Activated CD8-positive, alpha-beta memory T cell treated with anti-CD3 and anti-CD28 coated beads, Interleukin-2, amount 10 ng/mL, durations not matched to agents 7 days and 5 days (primary cell): ENCODE measurements at regions not wholly inside any gene's neighbourhood (a gene's known extent, or its start where the extent isn't known, plus 50 kb on each side); places are given as distances from the start of the nearest gene placed in this dataset.

ENCODE experiments used
- ATAC-seq: fragments of 150-1000 bp; cut with Tn5 transposase; one replicate; pipeline ENCODE4 v1.10.0; 2021; ENCODE audit warnings: moderate library complexity
- CTCF ChIA-PET: fragments of 350-600 bp; sonication (Branson Sonifier 250); formaldehyde crosslinking; loops from one replicate; lab custom pipeline; 2021; ENCODE audit warnings: antibody characterized with exemption; lab: Charles Lee
- DNase-seq: peaks from one replicate; pipeline ENCODE4 v3.0.0-alpha.2; 2020
- H3K27ac Mint-ChIP-seq: one replicate; pipeline ENCODE4 v1.8.0; 2021; ENCODE audit warnings: mild to moderate bottlenecking, mixed read lengths
- H3K27me3 Mint-ChIP-seq: one replicate; pipeline ENCODE4 v1.8.0; 2021; ENCODE audit warnings: mixed read lengths
- H3K36me3 Mint-ChIP-seq: one replicate; pipeline ENCODE4 v1.8.0; 2021; ENCODE audit warnings: mild to moderate bottlenecking, mixed read lengths
- H3K4me1 Mint-ChIP-seq: one replicate; pipeline ENCODE4 v1.8.0; 2021; ENCODE audit warnings: mixed read lengths
- H3K4me3 Mint-ChIP-seq: one replicate; pipeline ENCODE4 v1.8.0; 2021; ENCODE audit warnings: mild to moderate bottlenecking, moderate library complexity, mixed read lengths
- H3K9me3 Mint-ChIP-seq: one replicate; pipeline ENCODE4 v1.8.0; 2022; ENCODE audit warnings: low read depth, mixed read lengths

GRCh38 chr5:38745836-38746732 is 99.7 kb upstream of the OSMR start:
- Mint-ChIP-seq H3K27me3 (peaks cover 11% of the 10 kb centered on the region), H3K4me3 (no peak overlapping the region), H3K9me3 (peaks cover 7% of the 10 kb centered on the region), H3K4me1 (no peaks in the 10 kb centered on the region), H3K36me3 (no peaks in the 10 kb centered on the region), H3K27ac (no peak overlapping the region)
- CTCF ChIA-PET: no interaction called here
- DNase-seq: no peak
- no peak for ATAC-seq

GRCh38 chr5:38749861-38750260 is 96.0 kb upstream of the OSMR start:
- CTCF ChIA-PET: no interaction called here
- no peak overlapping the region for H3K27ac Mint-ChIP-seq
- H3K4me1 Mint-ChIP-seq: no peaks in the 10 kb centered on the region
- no peaks in the 10 kb centered on the region for H3K36me3 Mint-ChIP-seq
- ATAC-seq: no peak
- H3K9me3 Mint-ChIP-seq: peaks cover 2% of the 10 kb centered on the region
- no peak overlapping the region for H3K4me3 Mint-ChIP-seq
- DNase-seq: no peak
- peaks cover 11% of the 10 kb centered on the region for H3K27me3 Mint-ChIP-seq

GRCh38 chr5:38751103-38751502 is 94.7 kb upstream of the OSMR start:
- ATAC-seq (no peak), DNase-seq (no peak)
- no peak overlapping the region for H3K27ac Mint-ChIP-seq
- no peaks in the 10 kb centered on the region for H3K36me3 Mint-ChIP-seq
- peaks cover 11% of the 10 kb centered on the region for H3K27me3 Mint-ChIP-seq
- peaks cover 2% of the 10 kb centered on the region for H3K9me3 Mint-ChIP-seq
- CTCF ChIA-PET: no interaction called here
- no peaks in the 10 kb centered on the region for H3K4me1 Mint-ChIP-seq
- H3K4me3 Mint-ChIP-seq: no peak overlapping the region

- no peaks in the 10 kb centered on the region for H3K36me3 Mint-ChIP-seq
- DNase-seq (no peak), ATAC-seq (no peak)
- peaks cover 2% of the 10 kb centered on the region for H3K9me3 Mint-ChIP-seq
- CTCF ChIA-PET: no interaction called here
- H3K4me1 Mint-ChIP-seq: no peaks in the 10 kb centered on the region
- H3K27ac Mint-ChIP-seq: no peak overlapping the region
- peaks cover 8% of the 10 kb centered on the region for H3K27me3 Mint-ChIP-seq
- H3K4me3 Mint-ChIP-seq: no peak overlapping the region
These were observed 93.7 kb upstream of the OSMR start for GRCh38 chr5:38752012-38752536.

- DNase-seq (no peak), ATAC-seq (no peak)
- no peaks in the 10 kb centered on the region for H3K36me3 Mint-ChIP-seq
- H3K4me3 Mint-ChIP-seq: no peak overlapping the region
- peaks cover 5% of the 10 kb centered on the region for H3K27me3 Mint-ChIP-seq
- CTCF ChIA-PET: no interaction called here
- H3K4me1 Mint-ChIP-seq: no peaks in the 10 kb centered on the region
- no peak overlapping the region for H3K27ac Mint-ChIP-seq
- peaks cover 2% of the 10 kb centered on the region for H3K9me3 Mint-ChIP-seq
These were observed 93.2 kb upstream of the OSMR start for GRCh38 chr5:38752622-38753021.

GRCh38 chr5:38753141-38753540 is 92.7 kb upstream of the OSMR start:
- Mint-ChIP-seq H3K9me3 (no peaks in the 10 kb centered on the region), H3K4me1 (no peaks in the 10 kb centered on the region), H3K36me3 (no peaks in the 10 kb centered on the region), H3K4me3 (no peak overlapping the region), H3K27me3 (peaks cover 3% of the 10 kb centered on the region), H3K27ac (no peak overlapping the region)
- ATAC-seq: no peak
- DNase-seq: no peak
- CTCF ChIA-PET: no interaction called here

- DNase-seq: no peak
- no peaks in the 10 kb centered on the region for H3K4me1 Mint-ChIP-seq
- CTCF ChIA-PET: interaction anchor here (1.0 kb wide), 1 partner anchor 312 kb away, joined by 3 read pairs; no protein-coding TSS in a partner anchor
- no peak for ATAC-seq
- no peak overlapping the region for H3K27ac Mint-ChIP-seq
- H3K9me3 Mint-ChIP-seq: no peaks in the 10 kb centered on the region
- peaks cover 6% of the 10 kb centered on the region for H3K27me3 Mint-ChIP-seq
- H3K4me3 Mint-ChIP-seq: no peak overlapping the region
- no peaks in the 10 kb centered on the region for H3K36me3 Mint-ChIP-seq
These were observed 92.0 kb upstream of the OSMR start for GRCh38 chr5:38753776-38754175.

- no peak overlapping the region for H3K27ac Mint-ChIP-seq
- no peaks in the 10 kb centered on the region for H3K4me1 Mint-ChIP-seq
- no peaks in the 10 kb centered on the region for H3K9me3 Mint-ChIP-seq
- CTCF ChIA-PET: no interaction called here
- H3K36me3 Mint-ChIP-seq: no peaks in the 10 kb centered on the region
- H3K4me3 Mint-ChIP-seq: no peak overlapping the region
- H3K27me3 Mint-ChIP-seq: peaks cover 15% of the 10 kb centered on the region
- DNase-seq (no peak), ATAC-seq (no peak)
These were observed 90.6 kb upstream of the OSMR start for GRCh38 chr5:38755181-38755580.

- no peaks in the 10 kb centered on the region for H3K36me3 Mint-ChIP-seq
- H3K27ac Mint-ChIP-seq: no peak overlapping the region
- H3K9me3 Mint-ChIP-seq: no peaks in the 10 kb centered on the region
- H3K27me3 Mint-ChIP-seq: peaks cover 20% of the 10 kb centered on the region
- no peaks in the 10 kb centered on the region for H3K4me1 Mint-ChIP-seq
- H3K4me3 Mint-ChIP-seq: no peak overlapping the region
- DNase-seq (no peak), ATAC-seq (no peak)
- CTCF ChIA-PET: no interaction called here
These were observed 89.7 kb upstream of the OSMR start for GRCh38 chr5:38756068-38756467.

GRCh38 chr5:38757451-38758245 is 88.2 kb upstream of the OSMR start:
- H3K27me3 Mint-ChIP-seq: peaks cover 20% of the 10 kb centered on the region
- CTCF ChIA-PET: no interaction called here
- ATAC-seq (no peak), DNase-seq (no peak)
- no peaks in the 10 kb centered on the region for H3K9me3 Mint-ChIP-seq
- no peak overlapping the region for H3K27ac Mint-ChIP-seq
- no peak overlapping the region for H3K4me3 Mint-ChIP-seq
- H3K4me1 Mint-ChIP-seq: no peaks in the 10 kb centered on the region
- no peaks in the 10 kb centered on the region for H3K36me3 Mint-ChIP-seq

- no peak for ATAC-seq
These were observed 86.8 kb upstream of the OSMR start for GRCh38 chr5:38758774-38759600.

GRCh38 chr5:38764937-38765391 is 80.8 kb upstream of the OSMR start:
- Mint-ChIP-seq H3K36me3 (no peaks in the 10 kb centered on the region), H3K4me1 (no peaks in the 10 kb centered on the region), H3K27me3 (peaks cover 10% of the 10 kb centered on the region), H3K27ac (no peak overlapping the region), H3K9me3 (no peaks in the 10 kb centered on the region), H3K4me3 (no peak overlapping the region)
- ATAC-seq (no peak), DNase-seq (no peak)
- CTCF ChIA-PET: no interaction called here

More at GRCh38 chr5:38758774-38759600, 86.8 kb upstream of the OSMR start:
- H3K9me3 Mint-ChIP-seq: no peaks in the 10 kb centered on the region
- H3K27me3 Mint-ChIP-seq: peaks cover 20% of the 10 kb centered on the region
- DNase-seq: no peak
- CTCF ChIA-PET: no interaction called here
- H3K4me3 Mint-ChIP-seq: no peak overlapping the region
- no peaks in the 10 kb centered on the region for H3K4me1 Mint-ChIP-seq
- H3K27ac Mint-ChIP-seq: no peak overlapping the region
- H3K36me3 Mint-ChIP-seq: no peaks in the 10 kb centered on the region

GRCh38 chr5:38765399-38765861 is 80.4 kb upstream of the OSMR start:
- CTCF ChIA-PET: no interaction called here
- no peak overlapping the region for H3K27ac Mint-ChIP-seq
- no peak overlapping the region for H3K4me3 Mint-ChIP-seq
- H3K27me3 Mint-ChIP-seq: peaks cover 6% of the 10 kb centered on the region
- no peaks in the 10 kb centered on the region for H3K36me3 Mint-ChIP-seq
- DNase-seq (no peak), ATAC-seq (no peak)
- no peaks in the 10 kb centered on the region for H3K9me3 Mint-ChIP-seq
- H3K4me1 Mint-ChIP-seq: no peaks in the 10 kb centered on the region
